T47D (cell line): ENCODE measurements at regions not wholly inside any gene's neighbourhood (a gene's known extent, or its start where the extent isn't known, plus 50 kb on each side); places are given as distances from the start of the nearest gene placed in this dataset.

Experiments used
- DNase-seq, 2 experiments: peaks; one replicate each; pipeline versions ENCODE4 v3.0.0 to v3.0.0-alpha.2; 2011 to 2012; ENCODE audit warnings: low read depth in 1 of 2, low spot score in 1 of 2
- JUND ChIP-seq: IDR thresholded peaks from 2 replicates; pipeline ENCODE4 v1.6.1; 2012; ENCODE audit warnings: low read depth
- in situ Hi-C: cut with HindIII; loops from 2 replicates; pipeline ENCODE4 v1.10.0; 2016; ENCODE audit warnings: low sequenced_read_pairs, low pct_unique_long_range_greater_than_20kb

GRCh38 chr6:87899499-87900147 is 148.0 kb upstream of the SPACA1 start:
- in situ Hi-C loops: no loop called here
- no peak for TF ChIP-seq JUND
- no peak for DNase-seq

GRCh38 chr6:87897663-87898062 is 150.0 kb upstream of the SPACA1 start:
- no peak for DNase-seq
- in situ Hi-C loops: no loop called here
- no peak for TF ChIP-seq JUND

GRCh38 chr6:87897013-87897412 is 150.6 kb upstream of the SPACA1 start:
- DNase-seq: no peak
- in situ Hi-C loops: no loop called here
- TF ChIP-seq JUND: no peak

GRCh38 chr6:87887266-87887665 is 160.4 kb upstream of the SPACA1 start:
- TF ChIP-seq JUND: no peak
- in situ Hi-C loops: no loop called here
- no peak for DNase-seq

- in situ Hi-C loops: no loop called here
- TF ChIP-seq JUND: no peak
- no peak for DNase-seq
Measured at GRCh38 chr6:87884203-87884602, 163.4 kb upstream of the SPACA1 start.

- TF ChIP-seq JUND: no peak
- DNase-seq: no peak
- in situ Hi-C loops: no loop called here
Measured at GRCh38 chr6:87881342-87881895, 166.2 kb upstream of the SPACA1 start.

GRCh38 chr6:87879132-87879861 is 168.3 kb upstream of the SPACA1 start:
- no peak for DNase-seq
- TF ChIP-seq JUND: no peak
- in situ Hi-C loops: no loop called here

- TF ChIP-seq JUND: no peak
- in situ Hi-C loops: no loop called here
- DNase-seq: no peak
Measured at GRCh38 chr6:87875781-87876180, 171.9 kb upstream of the SPACA1 start.

- in situ Hi-C loops: no loop called here
- TF ChIP-seq JUND: no peak
- no peak for DNase-seq
Measured at GRCh38 chr6:87873556-87873955, 171.5 kb upstream of the AKIRIN2 start.

GRCh38 chr6:87870556-87870955 is 168.5 kb upstream of the AKIRIN2 start:
- in situ Hi-C loops: no loop called here
- TF ChIP-seq JUND: no peak
- no peak for DNase-seq

GRCh38 chr6:87869064-87869905 is 167.3 kb upstream of the AKIRIN2 start:
- in situ Hi-C loops: no loop called here
- no peak for TF ChIP-seq JUND
- DNase-seq: no peak

- no peak for DNase-seq
- no peak for TF ChIP-seq JUND
- in situ Hi-C loops: no loop called here
Measured at GRCh38 chr6:87860902-87861301, 158.9 kb upstream of the AKIRIN2 start.

- no peak for DNase-seq
- TF ChIP-seq JUND: no peak
- in situ Hi-C loops: no loop called here
Measured at GRCh38 chr6:87858440-87858839, 156.4 kb upstream of the AKIRIN2 start.
